ENCODE measurements at regions not wholly inside any gene's neighbourhood (a gene's known extent, or its start where the extent isn't known, plus 50 kb on each side); places are given as distances from the start of the nearest gene placed in this dataset.

DNA sequence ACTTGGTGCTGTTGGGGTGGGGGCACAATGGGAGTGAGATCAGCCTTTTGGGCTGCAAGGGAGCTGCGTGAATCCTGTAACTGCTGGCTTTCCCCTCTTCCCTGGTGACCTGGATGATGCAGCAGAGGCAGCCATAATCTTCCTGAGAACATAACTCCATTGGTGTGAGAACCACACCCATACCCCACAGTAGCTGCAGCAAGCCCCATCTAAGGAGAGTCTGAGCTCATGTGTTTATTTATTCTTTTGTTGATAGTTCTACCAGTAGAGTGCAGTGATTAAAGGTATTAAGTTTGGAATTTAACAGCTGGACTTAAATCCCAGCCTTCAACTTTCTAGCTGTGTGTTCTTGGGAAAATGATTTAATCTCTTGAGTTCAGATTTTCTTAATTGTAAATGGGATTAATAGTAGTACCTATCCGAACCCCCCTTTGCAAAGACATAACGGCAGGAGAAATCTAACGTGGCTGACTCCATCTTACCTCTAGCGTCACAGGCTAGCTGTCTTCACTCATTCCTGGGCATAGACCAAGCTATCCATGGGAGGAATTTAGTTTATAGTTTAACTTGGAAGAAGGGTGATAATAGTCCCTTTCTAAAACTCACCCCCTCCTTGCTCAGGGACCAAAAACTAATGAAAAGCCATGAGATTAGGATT lies 385.0 kb upstream of the DDI1 start:
- TF ChIP-seq, protein P1, sequence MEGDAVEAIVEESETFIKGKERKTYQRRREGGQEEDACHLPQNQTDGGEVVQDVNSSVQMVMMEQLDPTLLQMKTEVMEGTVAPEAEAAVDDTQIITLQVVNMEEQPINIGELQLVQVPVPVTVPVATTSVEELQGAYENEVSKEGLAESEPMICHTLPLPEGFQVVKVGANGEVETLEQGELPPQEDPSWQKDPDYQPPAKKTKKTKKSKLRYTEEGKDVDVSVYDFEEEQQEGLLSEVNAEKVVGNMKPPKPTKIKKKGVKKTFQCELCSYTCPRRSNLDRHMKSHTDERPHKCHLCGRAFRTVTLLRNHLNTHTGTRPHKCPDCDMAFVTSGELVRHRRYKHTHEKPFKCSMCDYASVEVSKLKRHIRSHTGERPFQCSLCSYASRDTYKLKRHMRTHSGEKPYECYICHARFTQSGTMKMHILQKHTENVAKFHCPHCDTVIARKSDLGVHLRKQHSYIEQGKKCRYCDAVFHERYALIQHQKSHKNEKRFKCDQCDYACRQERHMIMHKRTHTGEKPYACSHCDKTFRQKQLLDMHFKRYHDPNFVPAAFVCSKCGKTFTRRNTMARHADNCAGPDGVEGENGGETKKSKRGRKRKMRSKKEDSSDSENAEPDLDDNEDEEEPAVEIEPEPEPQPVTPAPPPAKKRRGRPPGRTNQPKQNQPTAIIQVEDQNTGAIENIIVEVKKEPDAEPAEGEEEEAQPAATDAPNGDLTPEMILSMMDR (conservative IDR thresholded peaks at IDR 0.05; ENCODE audit: low read length) = no peak
- no peak for TF ChIP-seq EZH2phosphoT487 (IDR thresholded peaks at IDR 0.05; ENCODE audit: borderline replicate concordance, low read depth, low read length)

Data from OCI-LY7 (cell line).